ENCODE measurements at regions not wholly inside any gene's neighbourhood (a gene's known extent, or its start where the extent isn't known, plus 50 kb on each side); places are given as distances from the start of the nearest gene placed in this dataset.

DNA sequence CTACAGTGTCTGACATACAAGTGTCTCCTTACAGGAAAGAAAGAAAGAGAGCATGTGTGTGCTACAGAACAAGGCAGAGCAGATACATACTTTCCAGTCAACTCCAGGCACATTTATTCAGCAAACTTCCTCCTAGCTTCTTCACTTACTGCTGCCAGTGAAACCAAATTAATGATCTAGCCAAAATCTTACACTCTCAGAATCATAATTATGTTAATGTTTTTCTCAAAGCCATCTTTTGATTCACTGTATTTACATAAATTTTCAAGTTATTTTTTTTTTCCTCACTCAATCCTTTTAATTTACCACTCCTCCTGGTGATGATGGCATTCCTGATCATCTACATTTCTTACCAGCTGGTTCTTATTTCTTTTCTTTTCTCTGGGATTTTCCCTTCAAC, 326.7 kb downstream of the IGSF11 start:
- DNase-seq: no peak

DNA sequence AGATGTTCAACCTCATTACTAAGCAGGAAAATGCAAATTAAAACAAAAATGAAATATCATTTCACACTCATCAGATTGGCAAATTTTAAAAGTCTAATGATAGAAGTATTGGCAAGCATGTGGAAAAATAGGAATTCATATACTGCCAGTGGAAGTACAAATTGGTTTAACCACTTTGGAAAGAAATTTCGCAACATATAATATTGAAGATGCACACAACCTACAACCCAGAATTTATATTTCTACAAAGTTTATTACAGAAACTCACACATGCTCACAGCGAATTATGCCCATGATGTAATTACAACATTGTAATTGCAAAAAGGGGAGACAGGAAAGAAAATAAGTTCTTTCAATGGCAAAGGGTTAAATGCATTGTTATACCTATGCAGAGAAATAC, 324.1 kb downstream of the IGSF11 start:
- DNase-seq: no peak

DNA sequence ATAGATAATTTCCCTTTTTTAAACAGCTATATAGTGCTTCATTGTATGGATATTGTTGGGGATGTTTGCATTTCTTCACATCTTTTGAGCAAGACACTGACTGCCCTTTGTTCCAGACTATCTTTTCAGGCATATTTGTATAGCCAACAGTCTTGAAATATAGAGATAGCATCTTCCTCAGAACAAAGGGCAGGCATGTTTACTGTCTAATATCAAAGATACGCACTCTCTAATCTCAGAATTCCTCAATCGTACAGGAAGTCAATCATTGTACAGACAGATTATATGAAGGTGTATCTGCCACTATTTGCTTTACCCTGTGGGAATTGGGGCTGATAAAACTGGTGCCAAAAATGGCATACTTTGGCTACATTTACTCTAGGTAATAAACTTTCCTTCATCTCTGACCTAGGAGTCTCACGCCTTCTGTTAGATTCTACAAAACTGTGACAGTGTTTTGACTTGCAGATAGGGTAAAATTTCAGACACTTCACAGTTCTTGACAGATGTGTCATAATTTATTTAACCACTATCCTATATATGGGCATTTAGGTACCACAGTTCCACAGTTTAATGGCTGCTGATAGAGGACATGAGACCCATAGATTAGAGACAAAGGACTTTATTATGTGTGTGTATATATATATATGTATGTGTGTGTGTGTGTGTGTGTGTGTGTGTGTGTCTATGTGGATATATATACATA, 321.0 kb downstream of the IGSF11 start:
- DNase-seq: no peak

DNA sequence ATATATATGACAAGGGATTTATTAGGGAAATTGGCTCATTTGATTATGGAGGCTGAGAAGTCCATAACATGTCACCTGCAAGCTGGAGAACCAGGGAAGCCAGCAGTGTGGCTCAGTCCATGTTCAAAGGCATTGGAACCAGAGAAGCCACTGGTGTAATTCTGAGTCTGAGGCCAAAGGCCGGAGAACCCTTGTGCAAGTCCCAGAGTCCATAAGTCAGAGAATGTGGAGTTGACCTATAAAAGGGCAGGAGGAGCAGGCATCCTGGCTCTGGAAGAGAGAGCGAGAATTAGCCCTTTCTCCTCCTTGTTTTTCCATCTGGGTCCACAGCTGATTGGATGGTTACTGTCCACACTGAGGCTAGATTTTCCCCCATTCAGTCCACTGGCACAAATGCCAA, 319.8 kb downstream of the IGSF11 start:
- no peak for DNase-seq

DNA sequence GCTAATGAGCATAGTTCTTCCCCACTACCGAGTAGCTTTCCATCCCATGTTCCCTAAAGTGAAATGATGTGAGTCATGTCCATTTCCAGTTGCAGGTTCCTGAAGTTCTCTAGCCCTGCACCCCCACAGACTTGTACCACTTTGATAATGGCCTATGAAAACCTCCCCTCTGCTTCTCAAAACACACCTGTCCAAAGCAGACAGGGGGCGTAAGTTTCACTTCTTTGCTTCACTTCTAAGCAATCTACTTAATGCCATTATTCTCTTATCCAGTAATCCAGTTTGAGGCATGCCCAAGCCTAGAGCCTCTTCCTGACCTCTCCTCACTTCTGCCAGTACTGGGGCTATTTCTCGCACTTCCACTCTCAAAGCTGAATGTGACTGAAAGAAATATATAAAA, 305.1 kb downstream of the IGSF11 start:
- no peak for DNase-seq

DNA sequence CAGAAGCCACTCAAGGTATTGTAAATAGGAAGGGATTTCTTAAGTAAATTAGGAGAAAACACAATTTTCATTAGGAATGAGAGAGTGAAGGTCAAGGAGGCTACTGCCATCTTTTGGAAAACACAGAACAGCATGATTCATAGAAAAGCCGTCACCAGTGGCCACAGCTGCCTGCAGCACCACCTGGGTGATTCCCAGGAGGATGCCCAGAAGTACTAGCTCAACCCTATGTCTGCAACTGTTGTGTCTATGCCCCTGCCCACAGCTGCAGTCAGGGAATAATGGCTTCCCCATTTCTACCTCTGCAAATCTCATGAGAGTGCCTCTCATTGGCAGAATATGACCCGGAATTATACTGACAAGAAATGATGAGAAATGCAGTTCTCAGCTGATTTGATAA, 300.0 kb downstream of the IGSF11 start:
- no peak for DNase-seq

DNA sequence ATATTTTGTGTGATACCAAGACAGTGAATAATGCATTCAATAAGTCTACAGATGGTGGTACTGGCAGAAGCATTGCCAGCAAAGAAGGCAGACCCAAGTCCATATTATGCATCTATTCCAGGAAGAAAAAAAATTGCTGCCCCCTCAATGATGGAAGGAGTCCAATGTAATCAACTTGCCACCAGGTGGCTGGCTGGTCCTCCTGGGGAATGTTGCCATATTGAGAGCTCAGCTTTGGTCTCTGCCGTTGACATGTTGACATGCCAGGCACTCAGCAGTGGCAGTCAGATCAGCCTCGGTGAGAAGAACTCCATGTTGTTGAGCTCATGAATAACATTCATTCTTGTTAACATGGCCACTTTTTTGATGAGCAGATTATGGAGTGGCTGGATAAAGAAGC, 298.5 kb downstream of the IGSF11 start:
- no peak for DNase-seq

DNA sequence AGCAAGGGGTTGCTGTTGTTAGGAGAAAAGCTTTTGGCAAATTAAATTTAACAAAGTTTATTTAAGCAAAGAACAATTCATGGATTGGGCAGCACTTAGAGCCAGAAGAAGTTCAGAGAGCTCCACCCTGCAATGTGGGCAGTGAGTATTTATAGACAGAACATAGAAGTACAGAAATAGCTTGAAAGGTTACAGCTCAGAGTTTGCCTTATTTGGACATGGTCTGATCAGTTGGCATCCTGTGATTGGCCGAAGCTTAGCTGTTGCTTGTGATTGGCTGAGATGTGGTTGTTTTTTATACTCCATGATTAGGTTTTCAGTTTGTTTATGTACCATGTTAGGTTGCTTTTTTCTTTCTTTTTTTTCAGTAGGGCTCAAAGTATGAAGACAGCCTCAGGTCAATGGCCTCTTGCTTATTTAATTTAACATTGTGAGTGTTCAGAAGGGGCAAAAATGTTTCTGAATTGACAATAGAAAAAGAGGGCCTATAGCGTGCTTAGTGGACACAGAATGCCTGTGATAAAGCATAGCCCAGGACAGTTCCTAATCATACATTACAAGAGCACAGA, 293.8 kb downstream of the IGSF11 start:
- DNase-seq: no peak

DNA sequence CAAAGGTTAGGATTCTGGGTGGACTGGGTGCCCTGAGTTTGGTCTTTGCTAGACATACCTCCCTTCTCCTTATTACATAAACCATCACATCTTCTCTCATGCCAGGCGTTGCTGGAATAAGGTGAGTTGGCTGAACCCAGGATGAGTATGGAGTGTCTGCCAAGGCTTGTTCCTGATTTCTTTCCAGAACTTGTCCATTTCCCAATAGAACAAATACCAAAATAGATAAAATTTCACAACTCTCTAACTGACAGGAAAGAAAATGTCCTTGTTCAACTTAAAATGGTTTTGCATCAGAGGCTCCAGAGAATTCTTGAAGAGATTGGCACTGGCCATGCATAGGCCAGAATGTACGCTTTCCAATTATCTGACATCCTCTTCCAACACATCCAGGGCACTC, 291.9 kb downstream of the IGSF11 start:
- DNase-seq: no peak

DNA sequence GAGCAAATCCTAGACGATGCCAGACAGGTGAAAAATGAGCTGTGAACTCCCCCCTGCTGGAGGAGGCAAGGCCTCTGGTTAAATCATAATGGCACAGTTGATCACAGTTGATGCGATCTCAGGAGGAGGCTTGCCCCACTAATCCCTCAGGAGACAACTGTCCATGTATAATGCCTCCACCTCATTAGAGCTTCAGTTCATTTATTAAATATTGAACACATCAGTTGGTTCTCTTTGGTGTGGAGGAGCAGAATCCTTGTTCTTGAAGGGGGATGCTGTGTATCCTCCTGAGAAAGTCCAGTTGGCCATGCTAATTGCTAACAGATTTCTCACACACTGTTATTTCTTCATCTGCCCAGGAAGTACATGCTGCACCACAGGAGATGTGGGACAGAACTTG, 290.5 kb downstream of the IGSF11 start:
- DNase-seq: no peak

DNA sequence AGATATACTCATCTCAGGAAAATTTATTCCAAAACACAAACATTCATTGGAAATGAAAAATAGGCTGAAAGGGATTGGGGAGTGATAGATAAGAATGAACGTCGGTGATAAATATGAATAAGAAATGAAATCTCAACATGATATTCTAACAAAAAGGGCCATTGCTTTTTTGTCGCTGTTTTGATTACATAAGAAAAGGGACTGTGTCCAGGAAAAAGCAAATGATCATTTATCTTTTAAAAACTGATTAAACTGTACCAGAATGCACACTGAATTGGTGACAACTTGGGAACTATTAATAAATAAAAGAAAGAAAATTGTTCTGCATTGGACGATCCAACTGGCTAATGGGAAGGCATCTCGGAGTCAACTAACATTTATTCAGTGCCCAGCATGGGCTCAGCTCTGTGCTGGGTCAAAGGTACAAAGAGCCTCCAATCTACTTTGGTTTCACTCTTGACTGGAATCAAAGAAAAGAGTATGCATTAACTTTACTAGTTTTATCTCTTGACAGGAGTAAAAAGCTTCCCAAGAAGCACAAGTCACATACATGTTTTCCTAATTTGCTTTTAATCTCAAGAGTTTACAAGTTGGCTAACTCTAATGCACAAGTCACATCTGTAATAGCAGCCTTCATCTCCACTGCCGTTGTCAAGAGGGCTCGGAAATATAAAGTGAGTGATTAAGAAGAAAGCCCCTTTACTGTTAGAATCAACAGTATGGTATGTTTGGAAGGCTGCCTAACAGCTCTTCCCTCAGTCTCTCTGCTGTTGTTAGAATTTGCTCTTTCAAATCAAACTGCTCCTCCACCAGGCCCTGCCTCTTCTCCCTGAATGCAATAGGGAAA, 280.0 kb downstream of the IGSF11 start:
- no peak for DNase-seq

DNA sequence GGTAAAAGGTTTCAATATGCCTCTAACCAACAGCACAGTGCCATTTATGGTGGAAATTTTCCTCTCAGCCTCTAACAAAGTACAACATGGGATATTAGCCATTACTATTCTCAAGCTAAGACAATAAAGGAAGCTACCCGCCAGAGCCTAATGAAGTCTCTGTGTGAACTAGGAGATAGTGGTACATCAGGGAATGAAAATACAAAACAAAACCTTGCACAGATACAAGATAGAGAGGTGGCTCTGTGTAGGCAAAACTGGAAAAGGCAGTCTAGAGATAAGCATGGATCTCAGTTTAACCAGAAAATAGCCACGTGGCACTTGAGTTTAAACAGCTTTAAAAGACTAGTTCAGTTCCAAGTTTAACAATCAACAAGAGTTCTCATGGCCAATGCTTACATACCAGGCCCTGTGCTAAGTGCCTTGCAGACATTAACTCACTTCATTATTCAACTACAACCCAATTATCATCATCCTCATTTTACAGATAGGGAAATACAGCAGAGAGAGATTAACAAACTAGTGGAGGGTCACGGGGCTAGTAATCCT, 279.3 kb downstream of the IGSF11 start:
- DNase-seq: no peak

DNA sequence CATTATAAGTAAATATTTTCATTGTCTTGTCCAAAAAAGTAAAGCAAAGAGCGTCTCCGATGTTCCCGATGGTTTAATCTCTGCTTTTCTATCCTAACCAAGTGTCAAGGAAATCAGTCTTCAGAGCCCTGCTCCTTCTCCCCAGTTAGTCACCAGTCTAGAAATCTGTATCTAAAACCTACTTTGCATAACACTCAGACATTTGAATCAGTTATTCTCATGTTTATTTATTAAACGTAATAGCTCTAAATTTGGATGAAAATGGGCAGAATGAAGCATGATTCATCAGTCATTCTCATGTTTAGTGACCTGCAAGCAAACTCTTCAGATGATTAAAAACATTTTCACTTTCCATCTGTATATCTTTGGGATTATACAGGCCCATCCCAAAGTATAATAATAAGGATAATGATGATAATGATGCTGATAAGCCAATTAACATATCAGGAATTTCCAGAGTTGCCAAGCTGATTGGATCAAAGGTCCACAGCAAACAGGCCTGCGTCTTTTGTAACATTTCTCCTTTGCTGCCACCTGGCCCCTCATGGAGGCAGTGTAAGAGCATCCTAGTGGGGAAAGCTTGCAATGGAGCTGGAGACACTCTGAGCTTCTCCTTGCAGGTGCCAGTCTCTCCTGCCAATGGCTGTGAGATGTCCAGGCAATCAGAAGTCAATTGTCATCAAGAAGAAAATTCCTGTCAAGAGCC, 273.9 kb downstream of the IGSF11 start:
- DNase-seq: no peak

DNA sequence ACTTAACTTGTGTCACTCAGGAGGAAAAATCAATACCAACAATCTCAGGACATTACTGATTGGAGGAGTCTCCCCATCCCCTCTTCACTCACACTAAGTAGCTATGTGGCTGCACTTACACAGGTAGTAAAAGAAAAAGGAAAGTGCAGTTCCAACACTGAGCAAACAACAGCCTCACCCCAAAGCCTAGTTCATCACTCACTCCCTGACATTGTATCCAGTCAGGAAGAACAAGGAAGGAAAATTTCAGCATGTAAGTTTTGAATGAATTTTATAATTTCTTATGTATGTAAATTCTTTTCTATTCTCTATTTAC, 273.4 kb downstream of the IGSF11 start:
- DNase-seq: no peak

DNA sequence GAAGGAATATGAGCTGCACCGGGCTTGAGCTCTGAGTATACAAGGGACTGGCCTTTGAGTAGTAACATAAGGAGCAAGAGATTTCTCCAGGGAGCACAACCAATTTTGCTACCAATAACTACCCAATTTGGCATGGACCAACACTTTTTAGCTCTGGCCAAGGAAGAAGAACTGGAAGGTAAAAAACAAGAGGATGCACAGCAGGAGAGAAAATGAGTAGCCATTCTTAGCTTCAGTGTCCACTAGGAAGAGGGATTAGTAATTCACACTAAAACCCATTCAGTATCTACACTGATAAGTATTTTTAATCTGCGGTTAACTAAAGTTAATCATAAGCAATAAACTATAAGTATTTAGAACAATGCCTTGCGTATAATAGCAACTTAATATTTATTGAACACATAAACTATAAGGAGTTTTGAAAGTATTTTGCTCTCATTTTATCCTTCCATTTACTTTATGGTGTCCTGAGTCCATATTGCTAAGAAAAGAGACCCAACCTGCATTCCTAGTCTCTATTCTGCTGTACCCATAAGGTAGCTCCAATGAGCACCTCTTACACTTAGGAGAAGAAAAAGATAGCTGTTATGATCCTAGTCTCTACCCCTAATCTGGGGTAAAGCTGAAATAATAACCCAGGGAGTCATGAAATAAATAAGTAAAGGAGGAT, 268.9 kb downstream of the IGSF11 start:
- DNase-seq: no peak

DNA sequence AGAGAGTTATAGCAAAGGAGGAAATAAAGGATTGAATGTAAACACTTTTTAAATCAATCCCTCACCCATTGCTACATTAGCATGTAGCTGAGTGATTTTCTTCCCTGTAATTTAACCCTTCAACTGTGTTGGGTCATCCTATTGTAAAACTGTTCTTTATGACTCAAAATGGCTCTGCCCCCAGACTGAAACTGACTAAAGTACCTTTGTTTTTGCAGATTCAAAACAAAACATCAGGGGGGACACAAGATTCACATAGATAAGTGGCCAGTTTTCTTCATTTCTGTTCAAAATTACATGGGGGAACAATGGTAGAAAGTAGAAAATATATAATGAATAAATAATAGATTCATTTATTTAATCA, 268.4 kb downstream of the IGSF11 start:
- no peak for DNase-seq

DNA sequence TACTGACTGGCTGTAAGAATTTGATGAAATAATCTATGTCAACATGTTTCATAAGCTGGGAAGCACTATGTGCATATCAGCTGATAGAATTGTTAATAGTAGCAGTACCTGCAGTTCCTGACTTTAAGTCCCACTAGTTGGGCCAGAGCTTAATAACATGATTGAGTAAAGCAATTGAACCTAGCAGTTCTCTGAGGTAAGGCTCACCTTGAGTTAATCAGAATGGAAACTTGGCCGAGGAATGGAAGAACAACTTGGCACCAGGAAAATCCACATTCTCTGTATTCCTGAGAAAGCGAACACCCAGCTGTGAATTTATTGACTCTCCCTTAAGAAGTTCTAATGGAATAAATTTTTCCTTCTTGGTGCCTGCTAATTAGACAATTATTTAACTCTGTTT, 262.6 kb downstream of the IGSF11 start:
- no peak for DNase-seq

DNA sequence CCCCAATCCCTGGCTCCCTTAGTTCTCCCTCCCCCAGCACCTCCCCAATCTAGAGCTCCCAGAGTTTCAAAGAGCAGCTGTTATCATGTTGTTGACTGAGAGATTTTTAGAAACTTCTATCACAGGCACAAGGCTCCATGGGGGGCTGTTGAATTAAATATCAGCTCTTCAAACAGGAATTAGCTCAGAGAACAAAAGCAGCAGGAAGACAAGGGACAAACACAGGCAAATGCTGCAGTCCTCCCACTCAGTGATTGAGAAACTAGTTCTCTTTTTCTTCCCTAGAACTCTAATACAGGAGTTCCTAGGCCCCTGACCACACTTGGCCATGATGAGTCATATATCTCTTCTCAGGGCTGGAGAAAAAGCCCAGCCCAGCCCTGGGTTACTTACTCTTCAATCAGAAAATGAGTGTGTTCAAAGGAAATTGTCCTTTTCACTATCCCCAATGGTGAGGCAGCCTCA, 262.1 kb downstream of the IGSF11 start:
- no peak for DNase-seq

DNA sequence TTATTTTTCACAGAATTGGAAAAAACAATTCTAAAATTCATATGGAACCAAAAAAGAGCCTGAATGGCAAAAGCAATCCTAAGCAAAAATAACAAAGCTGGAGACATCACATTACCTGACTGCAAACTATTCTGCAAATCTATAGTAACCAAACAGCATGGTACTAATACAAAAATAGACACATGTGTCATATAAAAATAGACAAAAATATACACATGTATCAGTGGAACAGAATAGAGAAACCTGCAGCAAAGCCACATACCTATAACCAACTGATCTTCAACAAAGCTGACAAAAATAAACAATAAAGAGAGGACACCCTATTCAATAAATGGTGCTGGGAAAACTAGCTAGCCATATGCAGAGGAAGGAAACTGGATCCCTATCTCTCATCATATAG, 259.6 kb downstream of the IGSF11 start:
- DNase-seq: no peak

DNA sequence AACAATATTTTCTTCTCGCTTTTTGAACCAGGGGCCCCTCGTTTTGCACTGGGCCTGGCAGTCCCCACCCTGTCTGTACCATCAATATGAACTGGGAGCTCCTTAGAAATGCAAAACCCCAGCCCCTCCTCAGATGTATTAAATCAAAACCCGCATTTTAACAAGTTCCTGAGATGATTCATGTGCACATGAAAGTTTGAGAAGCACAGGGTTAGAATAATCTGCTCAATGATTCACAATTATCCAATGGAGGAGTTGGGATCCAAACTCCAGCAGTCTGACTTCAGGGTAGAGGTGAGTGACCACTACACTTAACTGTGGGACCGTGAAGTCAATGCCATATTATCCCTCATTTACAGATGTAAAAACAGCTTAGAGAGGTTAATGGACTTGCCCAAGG, 256.4 kb downstream of the IGSF11 start:
- DNase-seq: no peak

DNA sequence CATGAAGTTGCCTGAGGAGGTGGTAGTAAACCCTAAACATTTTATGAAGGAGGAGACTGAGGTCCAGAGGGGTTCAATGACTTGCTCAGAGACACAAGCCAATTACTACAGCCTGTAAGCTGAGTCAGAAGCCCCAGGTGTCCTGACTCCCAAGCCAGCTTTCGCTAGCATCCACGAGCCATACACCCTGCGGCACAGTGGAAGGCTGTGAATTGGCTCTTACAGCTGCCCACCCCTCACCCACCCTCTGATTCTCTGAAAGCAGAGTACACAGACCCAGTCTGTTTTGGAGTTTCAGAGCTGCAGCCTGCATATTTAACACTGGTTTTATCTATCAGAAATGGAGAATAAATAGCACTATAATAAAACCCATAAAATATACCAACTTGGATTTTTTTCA, 253.4 kb downstream of the IGSF11 start:
- DNase-seq: no peak

DNA sequence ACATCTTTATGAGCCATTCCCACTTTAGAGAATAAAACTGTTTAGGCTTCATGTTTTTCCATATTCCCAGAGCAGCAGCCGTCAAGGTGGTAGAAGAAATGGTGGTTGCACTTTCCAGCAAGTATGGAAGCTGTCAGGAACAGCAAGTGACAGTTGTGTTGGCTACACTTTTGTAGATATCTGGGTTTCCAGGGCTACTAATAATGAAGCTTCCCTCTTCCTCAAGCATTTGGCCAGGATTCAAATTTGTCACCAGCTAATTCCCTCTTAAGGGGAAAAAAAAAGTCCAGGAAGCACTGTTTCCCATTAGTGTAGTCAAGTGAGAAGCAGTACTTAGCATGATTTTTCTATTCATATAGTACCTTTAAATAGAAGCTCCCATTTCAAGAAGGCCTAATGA, 252.8 kb downstream of the IGSF11 start:
- no peak for DNase-seq
